Stimulated activated CD4-positive, alpha-beta T cell treated with anti-CD3 and anti-CD28 coated beads, Interleukin-4, amount 100 ng/mL, for 24 hours (primary cell): ENCODE measurements at regions not wholly inside any gene's neighbourhood (a gene's known extent, or its start where the extent isn't known, plus 50 kb on each side); places are given as distances from the start of the nearest gene placed in this dataset.
"Not testable (repeated sequence)": the region's sequence is repeated elsewhere in the genome, so short reads cannot be mapped to it uniquely, and the experiment has no call there.

Source experiments
- DNase-seq: peaks from one replicate; pipeline ENCODE4 v3.0.0-alpha.2; 2020

DNA sequence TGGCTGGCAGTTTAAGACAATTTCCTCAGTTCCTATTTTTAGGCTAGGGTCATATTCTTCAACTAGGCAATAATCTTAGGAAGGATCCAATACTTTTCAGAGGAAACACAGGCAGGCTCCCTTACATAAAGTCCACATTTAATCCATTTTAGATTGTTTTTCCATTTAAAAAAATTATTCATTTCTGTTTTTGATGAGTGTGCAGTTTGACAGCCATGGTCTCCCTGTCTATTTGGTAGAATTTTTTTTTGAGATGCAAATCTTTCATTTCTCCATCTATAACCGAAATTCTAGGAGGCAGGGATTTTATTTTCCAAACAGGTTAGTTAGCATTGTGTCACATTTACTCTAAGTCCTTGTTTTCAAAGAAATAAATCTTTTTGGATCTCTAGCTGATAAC, 326.8 kb downstream of the PPP4R3C start:
- DNase-seq: no peak

DNA sequence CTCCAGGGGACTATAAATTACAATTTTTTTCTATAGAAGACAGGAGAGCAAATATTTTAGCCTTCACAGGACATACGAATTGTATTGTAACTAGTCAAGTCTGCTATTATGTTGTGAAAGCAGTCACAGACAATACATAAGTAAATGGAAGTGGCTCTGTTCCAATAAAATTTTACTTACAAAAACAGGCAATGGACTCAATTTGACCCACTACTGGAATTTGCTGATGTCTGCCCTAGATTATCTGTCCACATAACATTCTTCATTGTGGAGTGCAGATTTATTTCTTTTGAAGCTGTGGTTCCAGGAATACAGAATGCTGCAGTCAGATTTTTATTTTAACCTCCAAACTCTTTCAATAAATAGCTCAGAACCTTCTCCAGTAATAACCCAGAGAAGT, 330.3 kb downstream of the PPP4R3C start:
- DNase-seq: no peak

DNA sequence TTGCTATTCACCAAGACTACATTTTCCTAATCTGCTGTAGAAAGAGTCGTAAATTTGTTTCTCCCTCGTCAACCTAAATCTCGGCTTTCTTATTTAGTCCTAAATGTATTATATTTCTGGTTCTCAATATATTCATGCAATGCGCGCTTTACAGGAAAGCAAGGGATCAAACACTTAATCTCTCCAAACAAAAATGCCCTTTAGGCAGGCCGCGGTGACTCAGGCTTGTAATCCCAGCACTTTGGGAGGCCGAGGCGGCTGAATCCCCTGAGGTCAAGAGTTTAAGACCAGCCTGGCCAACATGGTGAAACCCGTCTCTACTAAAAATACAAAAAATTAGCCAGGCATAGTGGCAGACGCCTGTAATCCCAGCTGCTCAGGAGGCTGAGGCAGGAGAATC, 376.0 kb downstream of the PPP4R3C start:
- not testable (repeated sequence) for DNase-seq

DNA sequence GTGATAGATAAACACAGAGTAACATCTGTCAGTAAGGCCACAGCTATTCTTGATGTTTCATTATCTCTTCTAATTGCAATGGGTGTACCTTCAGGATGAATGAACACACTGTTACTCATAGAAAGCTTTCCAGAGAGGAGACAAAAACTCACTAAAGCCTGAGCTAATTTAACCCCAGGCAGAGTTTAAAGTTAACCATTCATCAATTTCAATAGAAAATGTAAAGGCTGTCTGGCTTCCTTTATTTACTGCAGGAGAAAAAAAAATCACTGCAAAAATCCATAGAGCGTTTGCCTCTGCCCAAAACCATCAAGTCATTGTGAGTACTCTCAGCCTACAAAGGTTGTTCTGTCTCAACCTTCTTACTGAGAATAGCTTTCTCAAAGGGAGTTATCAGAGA, 376.9 kb downstream of the PPP4R3C start:
- no peak for DNase-seq

DNA sequence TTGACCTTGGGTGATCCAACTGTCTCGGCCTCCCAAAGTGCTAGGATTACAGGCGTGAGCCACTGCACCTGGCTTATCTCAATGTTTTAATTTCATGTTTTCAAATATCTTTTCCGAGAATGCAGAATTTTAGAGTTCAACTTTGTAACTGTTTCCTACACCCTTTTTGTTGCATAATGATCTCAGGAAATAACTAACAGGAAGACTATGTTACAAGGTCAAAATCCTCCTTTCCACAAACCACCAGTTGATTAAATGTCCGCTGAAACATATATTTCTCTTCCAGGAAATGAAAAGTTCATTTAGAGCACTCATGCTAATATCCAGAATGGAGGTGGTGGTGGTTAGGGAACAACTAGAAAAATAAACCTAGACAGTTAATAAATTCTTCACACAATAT, 377.8 kb downstream of the PPP4R3C start:
- no peak for DNase-seq

DNA sequence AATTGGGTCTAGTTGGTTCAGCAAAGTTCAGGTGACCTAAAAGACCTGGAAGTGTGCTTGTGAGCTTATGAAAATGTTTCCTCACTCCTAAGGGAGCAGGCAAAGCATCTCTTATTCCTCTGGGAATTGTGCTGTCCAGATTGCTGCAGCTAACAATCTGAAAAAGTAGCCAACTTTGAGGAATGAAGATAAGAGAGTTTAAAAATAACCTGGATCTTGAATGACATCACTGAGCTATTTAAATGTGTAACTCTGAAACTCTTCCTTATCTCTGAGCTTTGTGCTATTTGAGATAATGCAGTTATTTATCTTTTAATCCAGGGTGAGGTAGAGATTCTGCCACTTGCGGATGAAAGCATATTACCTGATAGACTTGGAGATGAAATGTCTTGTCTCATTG, 384.8 kb downstream of the PPP4R3C start:
- DNase-seq: no peak

DNA sequence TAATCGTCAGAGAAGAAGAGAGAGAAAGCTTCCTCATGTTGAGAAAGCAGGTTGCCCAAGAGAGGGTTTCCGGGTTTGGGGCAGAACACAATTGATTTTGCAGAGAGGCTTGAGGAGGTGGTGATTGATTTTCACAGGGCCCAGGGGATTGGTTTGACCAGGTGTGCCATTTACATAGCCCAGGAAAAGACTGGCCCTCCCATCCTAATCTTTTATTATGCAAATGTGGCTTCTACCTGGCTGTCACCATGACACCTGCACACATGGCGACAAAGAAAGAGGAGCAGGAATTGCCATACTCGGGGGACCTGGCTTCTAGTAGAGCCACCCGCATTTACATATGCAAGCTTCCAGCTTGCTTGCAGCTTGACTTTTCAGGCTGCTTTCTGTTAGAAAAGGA, 405.3 kb downstream of the PPP4R3C start:
- no peak for DNase-seq

DNA sequence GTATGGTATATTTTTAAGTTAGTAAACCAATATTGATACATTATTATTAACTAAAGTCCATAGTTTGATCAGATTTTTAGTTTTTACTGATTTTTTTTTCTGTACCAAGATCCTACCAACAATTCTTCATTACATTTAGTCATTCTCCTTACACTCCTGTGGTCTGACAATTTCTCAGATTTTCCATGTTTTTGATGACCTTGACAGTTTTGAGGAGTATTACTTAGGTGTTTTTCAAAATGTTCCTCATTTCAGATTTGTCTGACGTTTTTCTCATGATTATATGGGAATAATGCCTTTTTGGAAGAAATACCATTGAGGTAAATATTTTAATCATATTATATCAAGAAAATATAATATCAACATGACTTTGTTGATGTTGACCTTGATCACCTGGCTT, 423.8 kb downstream of the PPP4R3C start:
- DNase-seq: no peak

DNA sequence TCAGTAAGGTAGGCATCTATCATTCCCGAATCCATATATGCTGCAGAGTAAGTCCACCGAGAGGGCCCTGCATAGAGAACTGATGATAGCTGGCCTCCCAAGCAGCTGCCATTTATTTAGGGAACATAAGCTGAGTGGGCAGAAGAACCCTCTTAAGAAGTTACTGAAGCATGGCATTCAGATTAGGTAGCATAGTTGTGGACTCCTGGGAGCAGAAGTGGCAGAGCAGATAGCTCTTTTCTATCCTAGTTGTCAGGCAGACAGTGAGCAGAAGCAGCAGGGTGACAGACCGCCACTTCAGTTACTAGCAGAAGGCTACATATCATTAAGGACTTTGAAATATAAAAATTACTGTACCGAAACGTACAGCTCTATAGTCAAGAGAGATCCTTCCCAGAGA, 454.7 kb downstream of the PPP4R3C start:
- no peak for DNase-seq

DNA sequence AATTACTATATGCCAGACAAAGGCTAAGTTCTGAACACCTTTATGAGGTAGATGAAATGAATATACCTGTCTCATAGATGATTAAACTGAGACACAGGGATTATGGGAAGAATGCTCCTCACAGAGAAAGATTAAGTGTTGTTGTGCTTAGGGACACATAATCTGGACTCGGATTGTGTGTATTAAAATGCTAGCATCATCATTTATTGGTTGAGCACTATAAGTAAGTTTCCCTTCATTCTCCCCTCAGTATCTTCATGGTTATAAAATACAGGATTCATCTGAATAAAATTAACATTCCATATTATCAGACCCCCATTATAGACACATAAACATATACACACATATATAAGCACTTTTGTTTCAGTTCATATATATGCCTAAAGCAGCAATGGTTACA, 463.5 kb downstream of the PPP4R3C start:
- DNase-seq: no peak

DNA sequence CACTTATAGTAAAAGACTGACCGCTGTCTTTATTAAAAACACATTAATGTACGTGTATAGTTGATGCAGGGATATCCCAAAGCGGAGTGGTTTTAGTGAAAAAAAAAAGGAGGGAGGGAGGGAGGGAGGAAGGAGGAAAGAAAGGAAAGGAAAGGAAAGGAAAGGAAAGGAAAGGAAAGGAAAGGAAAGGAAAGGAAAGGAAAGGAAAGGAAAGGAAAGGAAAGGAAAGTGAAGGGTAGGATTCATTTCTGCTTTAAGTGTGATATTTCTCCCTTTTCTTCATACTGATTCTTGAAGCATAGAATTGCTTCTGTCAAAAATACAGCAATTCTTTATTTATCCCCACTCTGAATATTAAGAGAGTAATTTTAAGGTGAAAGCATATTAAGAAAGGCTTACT, 504.9 kb downstream of the PPP4R3C start:
- DNase-seq: no peak

DNA sequence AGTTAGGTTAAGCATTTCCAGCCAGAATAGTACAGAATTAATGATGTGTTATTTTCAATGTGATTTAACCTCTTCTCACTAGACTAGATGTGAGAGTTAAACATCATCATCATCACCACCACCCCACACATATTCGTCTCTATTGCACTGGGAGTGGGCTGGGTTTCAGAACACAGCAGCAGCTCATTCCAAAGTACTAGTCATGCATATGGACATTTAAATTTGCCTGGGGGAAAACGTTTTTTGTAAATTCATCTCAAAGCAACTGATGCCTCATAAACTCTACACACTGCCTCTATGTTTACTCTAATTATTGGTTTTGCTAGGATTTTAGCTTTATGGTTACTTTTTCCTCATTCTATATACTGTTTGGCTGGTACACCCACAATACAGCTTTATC, 509.1 kb downstream of the PPP4R3C start:
- DNase-seq: no peak

DNA sequence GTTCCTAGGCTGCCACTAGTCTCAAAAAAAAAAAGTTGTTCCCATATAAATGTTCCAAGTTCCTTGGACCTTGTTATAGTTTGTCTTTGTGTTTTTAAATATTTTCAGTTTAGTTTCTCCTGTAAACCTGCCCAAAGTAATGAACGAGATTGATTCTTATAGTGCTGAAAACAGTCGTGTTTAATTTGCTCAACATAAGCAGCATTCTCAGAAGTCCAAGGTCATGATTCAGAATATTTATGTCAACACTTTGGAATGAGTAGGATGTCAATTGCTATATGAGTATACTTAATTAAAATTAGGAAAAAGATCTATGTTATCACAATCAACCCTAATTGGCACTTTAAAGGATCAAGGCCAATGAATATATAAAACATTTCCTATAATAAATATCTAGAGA, 510.9 kb downstream of the PPP4R3C start:
- DNase-seq: no peak

DNA sequence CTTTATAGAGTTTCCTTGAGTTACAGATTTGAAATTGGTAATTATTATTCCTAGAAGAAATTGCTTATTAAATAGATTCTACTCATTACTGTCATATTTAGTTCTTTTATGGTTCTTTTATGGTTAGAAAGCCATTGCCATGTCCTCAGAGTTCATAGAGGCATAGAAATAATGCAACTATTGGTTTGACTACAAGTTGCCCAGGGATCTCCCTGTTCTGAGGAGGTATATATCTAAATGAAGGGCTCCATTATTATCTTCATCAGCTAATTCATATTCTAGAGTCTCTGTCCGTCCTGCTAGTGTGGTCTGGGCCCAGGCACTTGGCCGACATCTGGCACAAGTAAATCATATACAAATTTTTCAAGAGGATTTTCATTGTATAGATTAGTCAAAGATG, 535.7 kb downstream of the PPP4R3C start:
- DNase-seq: no peak

DNA sequence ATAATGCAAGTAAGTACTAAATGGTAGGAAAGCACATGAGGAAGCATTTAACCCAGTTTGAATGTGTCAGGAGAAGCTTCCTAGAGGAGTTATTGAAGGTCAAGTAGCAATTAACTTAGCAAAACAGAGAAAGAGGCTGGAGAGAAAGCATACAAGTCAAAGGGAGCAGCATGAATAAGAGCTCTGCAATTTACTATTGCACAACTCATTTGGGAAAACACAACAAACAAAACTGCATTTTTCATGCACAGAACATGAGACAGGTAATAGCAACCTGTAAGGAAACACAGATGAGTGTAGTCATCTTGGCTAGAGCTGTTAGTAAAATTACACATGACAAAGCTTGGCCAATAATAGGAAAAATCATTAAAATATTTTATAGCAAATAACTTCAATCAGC, 538.1 kb downstream of the PPP4R3C start:
- no peak for DNase-seq

DNA sequence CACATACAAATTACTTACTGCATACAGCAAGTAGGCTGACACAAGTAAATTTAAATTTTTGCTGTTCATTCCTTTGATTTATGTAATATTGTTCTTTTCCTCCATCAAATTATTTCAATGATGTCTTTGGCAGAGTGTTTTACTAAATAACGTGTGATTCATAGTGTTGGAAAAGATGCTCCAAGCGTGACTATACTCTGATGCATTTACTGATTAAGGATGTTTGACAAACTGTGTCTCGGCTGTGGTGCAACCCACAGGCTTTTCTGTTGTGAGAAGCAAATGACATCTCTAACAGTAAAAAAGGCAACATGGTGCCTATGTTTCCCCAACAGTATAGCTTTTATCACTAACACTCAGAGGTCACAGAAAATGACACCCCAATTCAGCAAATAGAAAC, 540.9 kb downstream of the PPP4R3C start:
- DNase-seq: no peak

DNA sequence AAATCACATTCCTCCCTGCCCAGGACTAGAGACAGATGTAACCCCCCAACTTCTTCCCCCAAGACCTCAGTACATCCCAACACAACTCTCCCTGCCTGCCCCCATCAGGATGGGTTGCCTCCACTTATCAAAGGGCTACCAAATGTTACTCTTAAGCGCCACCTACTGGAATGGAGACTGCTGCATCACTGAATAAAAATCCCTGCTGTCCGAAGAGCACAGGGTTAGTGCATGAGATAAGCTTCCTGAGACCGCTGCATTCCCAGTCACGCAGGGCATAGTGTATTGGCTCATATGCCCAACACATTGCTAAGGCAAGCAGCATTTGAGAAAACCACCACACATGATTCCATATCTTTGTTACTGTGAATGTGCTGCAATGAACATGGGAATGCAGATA, 544.5 kb downstream of the PPP4R3C start:
- DNase-seq: no peak

DNA sequence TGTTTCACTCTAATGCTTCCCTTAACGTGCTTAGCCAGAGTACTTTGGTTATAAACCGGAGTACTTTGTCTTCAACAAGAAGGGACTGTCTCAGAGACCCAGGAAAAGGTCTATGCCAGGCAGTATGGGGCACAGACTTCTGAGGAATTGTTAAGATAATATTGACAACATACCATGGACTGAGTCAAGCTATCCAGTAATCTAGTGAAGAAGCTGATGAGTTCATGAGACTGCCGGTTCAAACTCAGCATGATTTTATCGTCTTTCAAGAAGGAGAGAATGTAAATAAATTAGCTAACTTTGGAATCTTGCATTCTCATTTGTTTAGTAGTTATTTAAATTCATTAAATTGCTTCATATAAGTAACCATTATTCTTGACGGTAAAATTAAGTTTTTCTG, 546.1 kb downstream of the PPP4R3C start:
- DNase-seq: no peak

DNA sequence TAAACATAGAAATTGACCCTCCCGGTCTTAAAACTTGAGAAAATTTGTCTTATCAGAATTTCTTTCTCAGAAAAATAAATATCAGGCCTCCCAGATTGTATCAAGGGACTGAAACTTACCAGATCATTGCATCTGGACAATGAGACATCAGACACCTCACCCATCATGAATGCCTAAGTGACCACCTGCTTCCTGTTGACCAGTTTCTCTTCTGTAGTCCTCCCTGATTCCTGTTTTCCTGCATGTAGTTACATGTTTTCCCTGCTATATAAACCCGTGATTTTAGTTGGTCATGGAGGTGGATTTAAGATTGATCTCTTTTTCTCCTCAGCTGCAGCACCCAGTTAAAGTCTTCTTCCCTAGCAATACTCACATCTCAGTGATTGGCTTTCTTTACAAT, 548.1 kb downstream of the PPP4R3C start:
- DNase-seq: no peak

DNA sequence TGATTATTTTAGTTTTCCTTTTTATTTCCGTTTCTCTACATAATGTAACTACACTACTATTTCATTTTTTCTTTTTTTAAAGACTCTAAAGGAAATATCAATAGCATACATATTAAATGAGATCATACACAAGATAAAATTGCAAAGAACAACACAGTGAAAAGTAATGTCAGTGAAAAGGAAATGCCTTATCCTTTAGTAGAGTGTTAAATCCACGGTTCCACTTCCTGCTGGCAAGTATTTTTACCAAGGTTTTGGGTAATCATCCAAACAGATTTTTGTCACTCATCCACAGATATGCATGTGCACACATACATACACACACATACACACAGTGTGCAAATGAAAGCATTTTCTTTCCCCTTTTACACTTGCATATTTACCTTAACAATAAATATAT, 548.9 kb downstream of the PPP4R3C start:
- no peak for DNase-seq

DNA sequence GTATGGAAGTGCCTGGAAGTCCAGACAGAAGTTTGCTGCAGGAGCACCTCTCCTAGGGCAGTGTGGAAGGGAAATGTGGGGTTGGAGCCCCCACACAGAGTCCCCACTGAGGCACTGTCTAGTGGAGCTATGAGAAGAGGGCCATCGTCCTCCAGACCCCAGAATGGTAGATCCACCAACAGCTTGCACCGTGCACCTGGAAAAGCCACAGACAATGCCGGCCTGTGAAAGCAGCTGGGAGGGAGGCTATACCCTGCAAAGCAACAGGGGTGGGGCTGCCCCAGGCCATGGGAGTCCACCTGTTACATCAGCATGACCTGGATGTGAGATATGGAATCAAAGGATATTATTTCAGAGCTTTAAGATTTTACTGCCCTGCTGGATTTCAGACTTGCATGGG, 551.4 kb downstream of the PPP4R3C start:
- not testable (repeated sequence) for DNase-seq

DNA sequence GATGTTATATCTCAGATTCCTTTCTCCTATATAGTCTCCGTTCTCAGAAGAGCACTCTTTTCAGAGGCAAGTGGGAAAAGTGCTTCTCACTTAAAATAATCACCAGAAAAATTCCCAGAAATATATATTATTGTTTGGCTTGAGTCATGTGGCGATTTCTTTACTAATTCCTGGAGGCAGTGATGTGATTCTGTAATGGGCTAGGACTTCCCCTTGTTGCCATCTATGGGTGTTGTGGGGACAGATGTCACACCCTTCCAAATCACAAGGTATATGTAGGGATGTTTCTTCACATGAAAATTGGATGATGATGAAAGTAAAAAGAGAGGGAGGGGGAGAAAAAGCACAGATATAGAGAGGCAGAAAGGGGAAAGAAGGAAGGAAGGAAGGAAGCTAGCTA, 553.4 kb downstream of the PPP4R3C start:
- DNase-seq: no peak

DNA sequence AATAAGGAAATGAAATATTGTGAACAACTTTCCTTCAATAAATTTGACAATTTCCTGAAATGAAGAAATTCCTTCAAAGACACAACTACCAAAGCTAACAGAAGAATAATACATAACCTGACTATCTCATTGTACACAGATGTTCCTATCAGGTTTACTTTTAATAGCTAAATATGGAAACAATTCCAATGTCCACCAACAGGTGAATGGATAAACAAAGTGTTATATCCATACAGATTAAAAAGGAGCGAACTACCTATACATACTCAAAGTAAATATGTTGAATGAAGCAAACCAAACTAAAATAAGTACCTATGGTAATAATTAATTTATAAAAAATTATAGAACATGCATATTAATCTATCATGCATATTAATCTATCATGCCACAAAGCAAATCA, 554.9 kb downstream of the PPP4R3C start:
- DNase-seq: no peak

DNA sequence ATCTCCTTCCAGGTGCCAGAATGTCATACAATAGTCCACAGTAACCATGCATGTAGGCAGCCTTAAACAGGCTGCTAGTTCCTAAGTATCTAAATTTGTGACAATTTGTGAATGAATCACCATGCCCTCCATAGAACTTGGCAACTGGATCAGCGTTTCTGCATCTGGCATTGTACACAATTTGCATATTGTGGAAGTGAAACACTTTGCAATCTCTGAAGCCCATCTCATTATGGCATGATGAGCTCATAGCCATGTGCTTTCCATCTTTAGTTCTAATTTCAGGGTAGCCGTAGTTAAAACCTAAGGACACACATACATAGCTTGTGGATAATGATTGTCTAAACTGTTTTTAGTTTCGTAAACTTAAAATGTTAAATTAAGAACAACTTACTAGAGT, 573.6 kb downstream of the PPP4R3C start:
- DNase-seq: no peak

DNA sequence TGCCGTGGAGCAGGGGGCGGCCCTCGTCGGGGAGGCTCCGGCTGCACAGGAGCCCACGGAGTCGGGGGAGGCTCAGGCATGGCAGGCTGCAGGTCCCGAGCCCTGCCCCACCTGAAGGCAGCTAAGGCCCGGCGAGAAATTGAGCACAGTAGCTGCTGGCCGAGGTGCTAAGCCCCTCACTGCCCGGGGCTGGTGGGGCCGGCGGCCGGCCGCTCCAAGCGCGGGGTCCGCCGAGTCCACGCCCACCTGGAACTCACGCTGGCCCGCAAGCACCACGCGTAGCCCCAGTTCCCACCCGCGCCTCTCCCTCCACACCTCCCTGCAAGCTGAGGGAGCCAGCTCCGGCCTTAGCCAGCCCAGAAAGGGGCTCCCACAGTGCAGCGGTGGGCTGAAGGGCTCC, 589.4 kb downstream of the PPP4R3C start:
- no peak for DNase-seq

DNA sequence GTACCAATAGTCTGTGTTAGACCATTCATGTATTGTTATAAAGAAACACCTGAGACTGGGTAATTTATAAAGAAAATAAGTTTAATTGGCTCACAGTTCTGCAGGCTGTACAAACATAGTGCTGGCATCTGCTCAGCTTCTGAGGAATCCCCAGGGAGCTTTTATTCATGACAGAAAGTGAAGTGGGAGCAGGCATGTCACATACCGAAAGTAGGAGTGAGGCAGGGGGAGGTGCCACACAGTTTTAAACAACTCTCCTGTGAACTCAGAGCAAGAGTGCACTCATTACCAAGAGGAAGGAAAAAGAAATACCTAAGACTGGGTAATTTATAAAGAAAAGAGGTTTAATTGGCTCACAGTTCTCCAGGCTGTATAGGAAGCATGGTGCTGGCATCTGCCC, 591.2 kb downstream of the PPP4R3C start:
- DNase-seq: no peak
